ENCODE measurements at regions not wholly inside any gene's neighbourhood (a gene's known extent, or its start where the extent isn't known, plus 50 kb on each side); places are given as distances from the start of the nearest gene placed in this dataset.

GRCh38 chr2:198880421-198880820 is 577.3 kb downstream of the SATB2 start:
- Histone ChIP-seq H3K4me3 (ENCODE audit: low read depth, low read length) (no peak overlapping the region), H3K9me3 (ENCODE audit: severe bottlenecking) (no peaks in the 10 kb centered on the region), H3K27ac (no peak overlapping the region), H3K27me3 (ENCODE audit: insufficient read depth, low read depth, severe bottlenecking) (no peaks in the 10 kb centered on the region), H3K36me3 (no peaks in the 10 kb centered on the region)
- no peak for DNase-seq
- TF ChIP-seq CTCF (IDR thresholded peaks at IDR 0.05; ENCODE audit: low read depth, low read length), result no peak

- Histone ChIP-seq H3K36me3 (no peaks in the 10 kb centered on the region), H3K9me3 (ENCODE audit: severe bottlenecking) (no peaks in the 10 kb centered on the region), H3K27ac (no peak overlapping the region), H3K4me3 (ENCODE audit: low read depth, low read length) (no peak overlapping the region), H3K27me3 (ENCODE audit: insufficient read depth, low read depth, severe bottlenecking) (no peaks in the 10 kb centered on the region)
- DNase-seq, result no peak
- TF ChIP-seq CTCF (IDR thresholded peaks at IDR 0.05; ENCODE audit: low read depth, low read length), result no peak
These were observed 583.3 kb downstream of the SATB2 start for GRCh38 chr2:198874472-198874858.

DNA sequence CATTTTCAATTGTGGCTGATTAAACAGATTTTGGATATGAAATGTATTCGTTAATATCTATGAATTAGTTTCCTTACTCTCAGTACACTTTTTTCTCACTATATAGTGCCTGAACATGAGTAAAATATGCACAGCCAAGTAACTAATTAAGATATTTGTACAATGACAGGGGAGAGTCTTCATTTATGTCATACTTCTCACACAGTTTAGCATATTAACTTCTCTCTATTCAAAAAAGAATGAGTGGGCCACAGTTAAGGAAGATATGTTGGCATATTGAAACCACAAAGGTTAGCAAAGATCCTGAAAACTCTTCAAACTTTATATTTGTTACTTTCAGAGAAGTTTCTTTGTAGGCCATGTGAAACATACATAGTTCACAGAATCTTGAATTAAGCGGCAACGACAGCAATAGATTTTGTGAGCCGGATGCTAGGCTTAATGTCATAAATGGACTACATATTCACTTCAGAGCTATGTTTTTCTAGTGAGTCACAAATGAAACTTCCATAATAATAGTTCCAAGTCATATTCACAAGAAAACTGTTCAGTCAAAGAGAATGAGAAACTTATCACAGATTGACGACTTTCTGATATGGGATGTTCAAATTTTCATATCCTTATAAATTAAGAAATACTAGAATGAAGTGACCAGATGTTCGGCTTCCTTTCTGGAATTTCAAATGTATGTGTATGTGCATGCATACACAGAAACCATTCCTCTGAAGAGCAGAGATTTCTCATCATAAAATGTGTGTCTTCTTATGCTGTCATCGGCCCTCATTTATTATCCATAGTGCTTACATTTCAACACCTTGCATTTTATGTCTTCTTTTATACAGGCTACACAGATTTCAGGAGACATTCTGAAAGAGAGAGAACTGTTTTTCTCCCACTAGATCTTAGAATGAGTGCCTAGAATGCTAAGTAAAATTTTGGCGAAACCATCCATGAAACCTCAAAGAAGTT is 584.0 kb downstream of the SATB2 start:
- Histone ChIP-seq H3K36me3 (no peaks in the 10 kb centered on the region), H3K27me3 (ENCODE audit: insufficient read depth, low read depth, severe bottlenecking) (no peaks in the 10 kb centered on the region), H3K9me3 (ENCODE audit: severe bottlenecking) (no peaks in the 10 kb centered on the region), H3K27ac (no peak overlapping the region), H3K4me3 (ENCODE audit: low read depth, low read length) (no peak overlapping the region)
- TF ChIP-seq CTCF (IDR thresholded peaks at IDR 0.05; ENCODE audit: low read depth, low read length), result no peak
- DNase-seq, result no peak

DNA sequence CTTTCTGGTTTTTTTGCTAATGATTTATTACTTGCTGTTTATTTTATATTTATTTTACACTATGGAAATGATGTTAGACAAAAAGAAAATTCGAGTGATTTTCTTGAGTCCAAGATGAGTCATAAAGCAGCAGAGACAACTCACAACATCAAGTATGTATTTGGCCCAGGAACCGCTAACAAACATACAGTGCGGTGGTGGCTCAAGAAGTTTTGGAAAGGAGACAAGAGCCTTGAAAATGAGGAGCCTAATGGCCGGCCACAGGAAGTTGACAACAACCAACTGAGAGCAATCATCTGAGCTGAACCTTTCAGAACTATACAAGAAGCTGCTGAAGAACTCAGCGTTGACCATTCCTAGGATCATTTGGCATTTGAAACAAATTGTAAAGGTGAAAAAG is 594.1 kb downstream of the SATB2 start:
- H3K27ac ChIP-seq, result no peak overlapping the region
- TF ChIP-seq CTCF (IDR thresholded peaks at IDR 0.05; ENCODE audit: low read depth, low read length), result no peak
- H3K27me3 ChIP-seq (ENCODE audit: insufficient read depth, low read depth, severe bottlenecking), result no peaks in the 10 kb centered on the region
- H3K9me3 ChIP-seq (ENCODE audit: severe bottlenecking), result no peaks in the 10 kb centered on the region
- no peak for DNase-seq
- H3K36me3 ChIP-seq, result no peaks in the 10 kb centered on the region
- H3K4me3 ChIP-seq (ENCODE audit: low read depth, low read length), result no peak overlapping the region

- Histone ChIP-seq H3K27ac (no peak overlapping the region), H3K27me3 (ENCODE audit: insufficient read depth, low read depth, severe bottlenecking) (no peaks in the 10 kb centered on the region), H3K4me3 (ENCODE audit: low read depth, low read length) (no peak overlapping the region), H3K36me3 (no peaks in the 10 kb centered on the region), H3K9me3 (ENCODE audit: severe bottlenecking) (no peaks in the 10 kb centered on the region)
- DNase-seq, result no peak
- no peak for TF ChIP-seq CTCF (IDR thresholded peaks at IDR 0.05; ENCODE audit: low read depth, low read length)
These were observed 596.7 kb downstream of the SATB2 start for GRCh38 chr2:198861080-198861479.
